MCF 10A (cell line): ENCODE measurements at regions not wholly inside any gene's neighbourhood (a gene's known extent, or its start where the extent isn't known, plus 50 kb on each side); places are given as distances from the start of the nearest gene placed in this dataset.
"Not testable (repeated sequence)": the region's sequence is repeated elsewhere in the genome, so short reads cannot be mapped to it uniquely, and the experiment has no call there.

Source experiments
- BruUV-seq: library from RNA; stranded (reverse); fragments of 400-500 nt; replicated peaks from 2 replicates; lab custom pipeline; 2021; lab: Mats Ljungman, UMichigan
- CTCF ChIA-PET: fragments of 300-600 bp; sonication (Branson Sonifier 250); formaldehyde crosslinking; extraction: SDS; loops from one replicate; lab custom pipeline; 2021; ENCODE audit warnings: antibody characterized with exemption, inconsistent platforms; lab: Yijun Ruan, JAX
- POLR2A ChIA-PET: fragments of 300-600, 350-650 bp; sonication (Branson Sonifier 250); formaldehyde crosslinking; extraction: SDS; loops from one replicate; lab custom pipeline; 2020; ENCODE audit warnings: antibody characterized with exemption, inconsistent platforms; lab: Yijun Ruan, JAX
- DNase-seq: peaks from one replicate; pipeline ENCODE4 v3.0.0-alpha.2; 2018; ENCODE audit not compliant: unreplicated experiment
- H3K27ac Mint-ChIP-seq: one replicate; pipeline ENCODE4 v1.8.0; 2022; ENCODE audit warnings: mild to moderate bottlenecking, low read depth, mixed read lengths; ENCODE audit not compliant: unreplicated experiment
- H3K27me3 Mint-ChIP-seq: one replicate; pipeline ENCODE4 v1.8.0; 2022; ENCODE audit warnings: mixed read lengths; ENCODE audit not compliant: insufficient read depth, unreplicated experiment
- H3K36me3 Mint-ChIP-seq: one replicate; pipeline ENCODE4 v1.8.0; 2022; ENCODE audit warnings: mild to moderate bottlenecking, moderate library complexity, mixed read lengths; ENCODE audit not compliant: insufficient read depth, unreplicated experiment
- H3K4me1 Mint-ChIP-seq: one replicate; pipeline ENCODE4 v1.8.0; 2022; ENCODE audit warnings: mixed read lengths; ENCODE audit not compliant: insufficient read depth, unreplicated experiment
- H3K4me3 Mint-ChIP-seq: one replicate; pipeline ENCODE4 v1.8.0; 2022; ENCODE audit warnings: mild to moderate bottlenecking, moderate library complexity, mixed read lengths; ENCODE audit not compliant: unreplicated experiment
- H3K9me3 Mint-ChIP-seq: one replicate; pipeline ENCODE4 v1.8.0; 2022; ENCODE audit warnings: mixed read lengths; ENCODE audit not compliant: unreplicated experiment
- CTCF ChIP-seq: fragments of 200-600 bp; IDR thresholded peaks from one replicate; pipeline ENCODE4 v1.8.0; 2022; ENCODE audit warnings: antibody characterized with exemption, mild to moderate bottlenecking; ENCODE audit not compliant: unreplicated experiment
- intact Hi-C: fragments of 100-400 bp; cut with micrococcal nuclease; formaldehyde crosslinking; loops from 2 replicates; pipeline ENCODE4 v1.14.1; 2022

- H3K27ac Mint-ChIP-seq = peak overlapping the region; percentile 43
- no peaks in the 10 kb centered on the region for H3K9me3 Mint-ChIP-seq
- no peak overlapping the region for H3K4me3 Mint-ChIP-seq
- CTCF ChIA-PET = interaction anchor here (0.6 kb wide), 1 partner anchor 627 kb away, joined by 3 read pairs; no protein-coding TSS in a partner anchor
- POLR2A ChIA-PET = no interaction called here
- no peak for TF ChIP-seq CTCF
- H3K36me3 Mint-ChIP-seq = no peaks in the 10 kb centered on the region
- BruUV-seq = no TSS peak
- intact Hi-C loops = no loop called here
- peak; percentile 15 for DNase-seq
- H3K4me1 Mint-ChIP-seq = peaks cover 11% of the 10 kb centered on the region
- H3K27me3 Mint-ChIP-seq = no peaks in the 10 kb centered on the region
These were observed 671.4 kb downstream of the RFPL4B start for GRCh38 chr6:113018351-113019151.

GRCh38 chr6:113019176-113019575, 672.0 kb downstream of the RFPL4B start:
- H3K27ac Mint-ChIP-seq = peak overlapping the region; percentile 43
- CTCF ChIA-PET = no interaction called here
- intact Hi-C loops = no loop called here

GRCh38 chr6:113027780-113028179, 680.6 kb downstream of the RFPL4B start:
- H3K27me3 Mint-ChIP-seq = peaks cover 13% of the 10 kb centered on the region
- no peak for TF ChIP-seq CTCF
- intact Hi-C loops = no loop called here
- CTCF ChIA-PET = interaction anchor here (0.6 kb wide), 1 partner anchor 43 kb away, joined by 3 read pairs; no protein-coding TSS in a partner anchor
- H3K4me3 Mint-ChIP-seq = no peak overlapping the region
- POLR2A ChIA-PET = no interaction called here
- DNase-seq = no peak
- no peak overlapping the region for H3K27ac Mint-ChIP-seq
- no TSS peak for BruUV-seq
- no peaks in the 10 kb centered on the region for H3K36me3 Mint-ChIP-seq
- H3K4me1 Mint-ChIP-seq = no peaks in the 10 kb centered on the region
- no peaks in the 10 kb centered on the region for H3K9me3 Mint-ChIP-seq

More at GRCh38 chr6:113019176-113019575, 672.0 kb downstream of the RFPL4B start:
- peaks cover 11% of the 10 kb centered on the region for H3K4me1 Mint-ChIP-seq
- no peak for DNase-seq
- TF ChIP-seq CTCF = no peak
- no peaks in the 10 kb centered on the region for H3K9me3 Mint-ChIP-seq
- POLR2A ChIA-PET = no interaction called here
- no TSS peak for BruUV-seq
- no peaks in the 10 kb centered on the region for H3K27me3 Mint-ChIP-seq
- no peak overlapping the region for H3K4me3 Mint-ChIP-seq
- no peaks in the 10 kb centered on the region for H3K36me3 Mint-ChIP-seq

GRCh38 chr6:113029161-113029560, 682.0 kb downstream of the RFPL4B start:
- H3K4me1 Mint-ChIP-seq, H3K9me3 Mint-ChIP-seq, CTCF ChIA-PET, H3K4me3 Mint-ChIP-seq, POLR2A ChIA-PET, BruUV-seq, H3K36me3 Mint-ChIP-seq, intact Hi-C loops: not testable (repeated sequence)
- Mint-ChIP-seq H3K27me3 (peaks cover 21% of the 10 kb centered on the region), H3K27ac (peak overlapping the region; percentile 8)
- peak; percentile 34 for DNase-seq
